ENCODE measurements at regions not wholly inside any gene's neighbourhood (a gene's known extent, or its start where the extent isn't known, plus 50 kb on each side); places are given as distances from the start of the nearest gene placed in this dataset.
"Not testable (repeated sequence)": the region's sequence is repeated elsewhere in the genome, so short reads cannot be mapped to it uniquely, and the experiment has no call there.

- no peak for DNase-seq (ENCODE audit: low read depth in 2 of 3, low spot score in 1 of 3)
These were observed 598.1 kb downstream of the GOLGA6L6 start for GRCh38 chr15:19943515-19943914.

GRCh38 chr15:19903281-19903680 is 638.3 kb downstream of the GOLGA6L6 start:
- not testable (repeated sequence) for DNase-seq (ENCODE audit: low read depth in 2 of 3, low spot score in 1 of 3)

- DNase-seq (ENCODE audit: low read depth in 2 of 3, low spot score in 1 of 3) = not testable (repeated sequence)
These were observed 639.2 kb downstream of the GOLGA6L6 start for GRCh38 chr15:19902388-19902787.

- DNase-seq (ENCODE audit: low read depth in 2 of 3, low spot score in 1 of 3) = not testable (repeated sequence)
These were observed 640.2 kb downstream of the GOLGA6L6 start for GRCh38 chr15:19901414-19901813.

GRCh38 chr15:19899021-19899824 is 642.4 kb downstream of the GOLGA6L6 start:
- DNase-seq (ENCODE audit: low read depth in 2 of 3, low spot score in 1 of 3) = no peak

GRCh38 chr15:19888811-19889210 is 652.8 kb downstream of the GOLGA6L6 start:
- DNase-seq (ENCODE audit: low read depth in 2 of 3, low spot score in 1 of 3) = not testable (repeated sequence)

GRCh38 chr15:19844061-19844460 is 697.5 kb downstream of the GOLGA6L6 start:
- DNase-seq (ENCODE audit: low read depth in 2 of 3, low spot score in 1 of 3) = not testable (repeated sequence)
